ENCODE measurements at regions not wholly inside any gene's neighbourhood (a gene's known extent, or its start where the extent isn't known, plus 50 kb on each side); places are given as distances from the start of the nearest gene placed in this dataset.
"Not testable (repeated sequence)": the region's sequence is repeated elsewhere in the genome, so short reads cannot be mapped to it uniquely, and the experiment has no call there.

DNA sequence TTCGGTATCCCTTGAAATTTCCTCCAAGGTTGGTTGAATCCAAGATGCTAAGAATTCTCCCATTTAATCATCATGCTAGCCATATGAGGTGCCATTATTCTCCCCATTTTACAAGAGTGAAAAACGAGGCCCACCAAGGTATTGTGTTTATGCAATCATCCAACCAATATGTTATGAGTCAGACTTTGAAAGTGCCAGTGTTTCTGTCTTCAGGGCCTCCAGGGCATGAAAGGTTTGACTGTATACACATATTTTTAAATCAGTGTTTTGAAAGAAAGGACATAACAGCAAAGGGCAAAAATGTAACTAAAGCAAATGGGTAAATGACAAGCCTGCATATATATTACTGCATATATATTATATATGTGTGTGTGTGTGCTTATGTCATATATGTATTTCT lies 541.2 kb upstream of the SMIM31 start:
- no peak for DNase-seq (ENCODE audit: low read depth)

GRCh38 chr4:164215113-164215741 lies 538.7 kb upstream of the SMIM31 start:
- no peak for DNase-seq (ENCODE audit: low read depth)

- no peak for DNase-seq (ENCODE audit: low read depth)
Measured at GRCh38 chr4:164221631-164222030, 532.3 kb upstream of the SMIM31 start.

DNA sequence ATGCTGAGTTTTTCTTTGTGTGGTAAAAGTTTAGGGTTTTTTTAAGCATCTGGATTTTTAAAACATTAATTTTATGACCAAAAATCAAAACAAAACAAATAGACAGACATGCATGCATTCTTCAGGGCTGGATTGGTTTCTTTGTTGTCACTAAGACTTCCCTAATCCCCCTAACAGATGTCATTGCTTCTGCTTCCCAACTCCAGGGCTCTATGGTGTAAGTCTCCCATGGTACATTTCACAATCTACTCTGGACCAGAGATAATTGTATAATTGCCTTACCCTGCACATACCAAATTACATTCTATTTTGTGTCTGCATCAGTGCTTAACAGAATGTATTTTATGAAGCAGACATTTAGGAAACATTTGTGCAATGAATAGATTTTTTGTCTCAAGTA lies 529.1 kb upstream of the SMIM31 start:
- DNase-seq (ENCODE audit: low read depth): no peak

- no peak for DNase-seq (ENCODE audit: low read depth)
Measured at GRCh38 chr4:164229255-164229654, 524.7 kb upstream of the SMIM31 start.

DNA sequence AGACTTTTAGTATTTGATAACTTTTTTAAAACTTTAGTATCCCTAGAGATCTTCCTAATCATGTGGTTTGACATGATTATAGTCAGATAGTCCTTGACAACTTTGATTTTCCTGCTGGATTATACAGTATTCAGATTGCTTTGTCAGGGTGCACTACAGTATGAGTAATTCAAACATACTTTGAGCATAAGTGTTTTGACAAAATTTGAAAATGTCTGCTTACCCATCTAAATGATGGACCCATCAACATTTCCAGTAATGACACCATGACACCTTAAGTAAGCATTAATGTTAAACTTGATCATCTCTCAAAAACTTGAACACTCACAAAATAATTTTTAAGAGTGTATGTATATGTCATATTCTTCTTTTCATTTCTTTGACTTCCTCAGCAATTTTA lies 514.5 kb upstream of the SMIM31 start:
- no peak for DNase-seq (ENCODE audit: low read depth)

GRCh38 chr4:164239976-164240375 lies 514.0 kb upstream of the SMIM31 start:
- DNase-seq (ENCODE audit: low read depth): no peak

GRCh38 chr4:164251257-164251656 lies 502.7 kb upstream of the SMIM31 start:
- no peak for DNase-seq (ENCODE audit: low read depth)

GRCh38 chr4:164252286-164252685 lies 501.6 kb upstream of the SMIM31 start:
- DNase-seq (ENCODE audit: low read depth): no peak

- no peak for DNase-seq (ENCODE audit: low read depth)
Measured at GRCh38 chr4:164261831-164262230, 492.1 kb upstream of the SMIM31 start.

GRCh38 chr4:164262508-164262907 lies 491.4 kb upstream of the SMIM31 start:
- DNase-seq (ENCODE audit: low read depth): not testable (repeated sequence)

DNA sequence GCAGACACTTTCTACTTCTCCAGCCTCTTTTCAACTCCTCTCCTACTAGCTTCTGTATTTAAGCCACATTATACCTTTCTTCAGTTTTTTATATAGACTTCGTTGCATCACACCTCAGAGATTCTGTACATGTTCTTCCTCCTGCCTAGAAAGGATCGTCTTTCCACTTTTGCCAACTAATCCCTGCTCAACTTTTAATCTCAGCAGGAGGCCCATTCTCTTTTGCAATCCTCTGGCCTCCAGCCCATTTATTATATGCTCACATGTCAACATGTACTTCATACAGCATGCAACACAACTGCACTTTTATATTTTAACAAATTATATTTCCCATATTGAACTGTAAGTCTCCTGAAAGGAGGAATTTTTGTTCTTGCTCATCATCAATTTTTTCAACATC lies 476.5 kb upstream of the SMIM31 start:
- DNase-seq (ENCODE audit: low read depth): not testable (repeated sequence)

GRCh38 chr4:164287173-164287572 lies 466.8 kb upstream of the SMIM31 start:
- DNase-seq (ENCODE audit: low read depth): no peak

GRCh38 chr4:164288578-164288977 lies 465.4 kb upstream of the SMIM31 start:
- DNase-seq (ENCODE audit: low read depth): no peak

- DNase-seq (ENCODE audit: low read depth): no peak
Measured at GRCh38 chr4:164293203-164293602, 460.7 kb upstream of the SMIM31 start.

DNA sequence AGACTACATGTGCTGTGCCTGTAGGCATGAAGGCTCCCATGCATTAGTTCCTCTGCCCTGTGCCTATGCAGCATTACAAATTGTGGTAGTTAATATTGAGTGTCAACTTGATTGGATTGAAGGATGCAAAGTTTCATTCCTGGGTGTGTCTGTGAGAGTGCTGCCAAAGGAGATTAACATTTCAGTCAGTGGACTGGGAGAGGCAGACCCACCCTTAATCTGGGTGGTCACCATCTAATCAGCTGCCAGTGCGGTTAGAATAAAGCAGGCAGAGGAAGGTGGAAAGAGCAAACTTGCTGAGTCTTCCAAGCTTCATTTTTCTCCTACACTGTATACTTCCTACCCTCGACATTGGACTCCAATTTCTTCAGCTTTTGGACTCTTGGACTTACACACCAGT lies 460.2 kb upstream of the SMIM31 start:
- no peak for DNase-seq (ENCODE audit: low read depth)

DNA sequence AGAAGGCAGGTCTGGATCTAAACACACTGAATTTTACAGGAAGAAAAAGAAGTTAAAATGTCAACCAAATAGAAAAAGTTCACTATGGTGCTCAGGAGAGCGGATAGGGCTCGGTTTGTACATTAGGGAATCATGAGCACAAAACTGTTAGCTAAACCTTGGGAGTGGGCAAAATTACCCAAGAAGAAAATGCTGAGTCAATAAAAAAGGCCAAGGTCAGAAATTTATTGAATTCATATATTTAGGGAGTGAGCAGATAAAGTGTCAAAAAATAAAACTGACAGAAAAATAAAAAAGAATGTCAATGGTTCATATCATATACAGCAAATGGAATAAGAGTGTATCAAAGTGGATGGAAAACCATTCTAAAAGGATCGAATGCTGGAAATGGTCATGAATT lies 452.5 kb upstream of the SMIM31 start:
- DNase-seq (ENCODE audit: low read depth): no peak

- DNase-seq (ENCODE audit: low read depth): no peak
Measured at GRCh38 chr4:164304101-164304639, 449.8 kb upstream of the SMIM31 start.

DNA sequence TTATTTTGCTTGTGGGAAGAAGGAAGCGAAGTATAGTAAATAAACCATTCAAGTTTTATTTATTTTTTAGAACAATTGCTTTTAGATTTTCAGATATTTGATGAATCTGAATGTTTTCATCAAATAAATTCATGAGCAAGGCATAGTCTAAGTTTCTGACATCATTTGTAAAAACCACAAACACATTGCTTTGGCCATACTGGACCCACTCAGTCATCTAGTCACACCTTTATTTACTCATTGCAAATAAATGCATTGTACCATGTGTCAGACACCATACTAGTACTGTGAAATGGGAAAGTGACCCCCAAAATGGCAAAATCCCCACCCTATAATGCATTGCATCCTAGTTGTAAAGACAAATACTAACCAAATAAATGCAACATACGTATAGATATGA lies 449.1 kb upstream of the SMIM31 start:
- no peak for DNase-seq (ENCODE audit: low read depth)

- no peak for DNase-seq (ENCODE audit: low read depth)
Measured at GRCh38 chr4:164307262-164307661, 446.7 kb upstream of the SMIM31 start.

DNA sequence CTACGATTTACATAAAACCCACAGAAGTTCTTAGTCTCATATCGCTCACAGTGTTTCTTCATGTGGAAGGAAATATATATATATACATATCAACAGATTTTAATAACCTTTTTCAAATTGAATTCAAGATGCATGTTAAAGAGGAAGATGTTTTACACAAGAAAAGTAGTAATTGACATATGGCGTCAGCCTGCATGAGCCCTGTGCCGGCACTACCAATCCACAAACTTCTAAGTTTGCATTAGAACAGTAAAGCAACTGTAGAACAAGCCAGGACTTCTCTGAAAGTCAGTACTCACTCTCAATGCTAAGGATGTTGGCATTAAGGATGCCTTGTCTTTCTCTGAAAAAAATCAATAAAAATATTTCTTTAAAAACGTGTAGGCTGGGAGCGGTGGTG lies 441.3 kb upstream of the SMIM31 start:
- no peak for DNase-seq (ENCODE audit: low read depth)

GRCh38 chr4:164313853-164314252 lies 440.1 kb upstream of the SMIM31 start:
- no peak for DNase-seq (ENCODE audit: low read depth)

GRCh38 chr4:164318350-164318749 lies 435.6 kb upstream of the SMIM31 start:
- no peak for DNase-seq (ENCODE audit: low read depth)

- DNase-seq (ENCODE audit: low read depth): no peak
Measured at GRCh38 chr4:164319688-164320087, 434.2 kb upstream of the SMIM31 start.
